ENCODE measurements at regions not wholly inside any gene's neighbourhood (a gene's known extent, or its start where the extent isn't known, plus 50 kb on each side); places are given as distances from the start of the nearest gene placed in this dataset.

DNA sequence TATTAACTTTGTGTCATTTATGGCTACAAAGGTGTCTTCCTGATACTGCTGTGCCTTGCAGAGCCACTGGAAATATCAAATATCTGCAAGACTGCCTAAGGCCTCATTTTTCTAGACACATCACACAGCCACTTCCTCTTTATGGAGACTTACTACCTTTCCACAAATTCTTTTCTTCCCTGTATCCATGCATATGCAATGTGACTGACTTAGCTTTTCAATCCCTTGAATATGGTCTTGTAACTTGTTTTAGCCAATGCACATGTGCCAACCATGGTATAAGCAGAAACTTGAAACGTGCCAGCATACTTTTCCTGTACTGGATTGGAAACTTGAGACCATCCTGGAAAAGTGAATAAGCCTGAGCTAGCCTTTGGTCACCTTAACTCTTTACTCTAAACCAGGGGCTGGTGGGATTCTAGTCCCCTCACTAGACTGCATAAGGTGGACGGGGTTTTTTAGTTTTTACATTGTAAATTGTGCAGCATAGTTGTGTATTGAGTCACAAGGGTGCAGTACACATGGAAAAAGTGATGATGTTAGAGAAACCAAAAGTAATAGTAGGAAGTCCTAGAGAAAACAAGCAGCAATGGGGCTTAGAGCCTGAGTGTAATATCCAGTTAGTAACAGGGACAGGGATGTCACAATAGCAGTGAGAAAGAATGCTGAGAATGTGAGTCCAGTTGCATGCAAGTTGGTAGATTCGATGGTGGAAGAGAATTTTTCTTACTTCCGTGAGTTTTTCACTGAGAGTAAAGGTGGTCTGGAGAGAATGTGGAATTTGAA, 879.5 kb downstream of the SORCS1 start:
- no peaks in the 10 kb centered on the region for H3K36me3 ChIP-seq
- DNase-seq (ENCODE audit: low read depth in 1 of 2, low spot score in 1 of 2): peak in 1 of 2 donors; percentile 62
- H3K4me1 ChIP-seq (ENCODE audit: low read depth): no peaks in the 10 kb centered on the region
- no peaks in the 10 kb centered on the region for H3K9me3 ChIP-seq (ENCODE audit: low read depth)
- H3K27ac ChIP-seq: no peak overlapping the region
- TF ChIP-seq, protein P1, sequence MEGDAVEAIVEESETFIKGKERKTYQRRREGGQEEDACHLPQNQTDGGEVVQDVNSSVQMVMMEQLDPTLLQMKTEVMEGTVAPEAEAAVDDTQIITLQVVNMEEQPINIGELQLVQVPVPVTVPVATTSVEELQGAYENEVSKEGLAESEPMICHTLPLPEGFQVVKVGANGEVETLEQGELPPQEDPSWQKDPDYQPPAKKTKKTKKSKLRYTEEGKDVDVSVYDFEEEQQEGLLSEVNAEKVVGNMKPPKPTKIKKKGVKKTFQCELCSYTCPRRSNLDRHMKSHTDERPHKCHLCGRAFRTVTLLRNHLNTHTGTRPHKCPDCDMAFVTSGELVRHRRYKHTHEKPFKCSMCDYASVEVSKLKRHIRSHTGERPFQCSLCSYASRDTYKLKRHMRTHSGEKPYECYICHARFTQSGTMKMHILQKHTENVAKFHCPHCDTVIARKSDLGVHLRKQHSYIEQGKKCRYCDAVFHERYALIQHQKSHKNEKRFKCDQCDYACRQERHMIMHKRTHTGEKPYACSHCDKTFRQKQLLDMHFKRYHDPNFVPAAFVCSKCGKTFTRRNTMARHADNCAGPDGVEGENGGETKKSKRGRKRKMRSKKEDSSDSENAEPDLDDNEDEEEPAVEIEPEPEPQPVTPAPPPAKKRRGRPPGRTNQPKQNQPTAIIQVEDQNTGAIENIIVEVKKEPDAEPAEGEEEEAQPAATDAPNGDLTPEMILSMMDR (IDR thresholded peaks at IDR 0.05; ENCODE audit: low read depth, low read length): no peak
- H3K4me3 ChIP-seq: no peak overlapping the region
- H3K27me3 ChIP-seq: no peaks in the 10 kb centered on the region

DNA sequence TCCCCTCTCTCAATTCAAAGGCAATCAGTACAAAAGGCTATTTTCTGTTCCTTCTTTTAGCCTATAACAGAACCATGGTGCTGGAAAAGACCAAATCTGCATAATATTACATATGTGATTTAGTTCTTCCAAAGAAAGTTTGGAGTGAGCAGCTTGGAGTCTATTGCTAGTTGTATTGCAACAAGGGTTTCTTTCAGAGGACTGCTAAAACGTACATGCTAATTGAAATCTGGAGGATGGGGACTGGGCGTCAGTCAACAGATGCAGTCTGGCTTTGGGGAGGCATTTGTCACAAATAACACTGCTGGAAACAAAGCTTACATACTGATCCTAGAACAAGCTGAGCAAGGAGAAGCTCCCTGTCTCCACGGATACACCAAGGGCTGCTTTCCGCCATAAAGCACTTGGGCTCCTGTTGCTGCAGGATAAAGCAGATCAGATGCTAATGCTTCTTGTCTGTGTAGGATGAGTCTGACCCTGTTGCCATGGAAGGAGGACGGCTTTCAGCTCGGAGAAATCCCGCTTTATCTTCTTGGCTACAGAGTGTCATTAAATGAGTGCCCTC, 883.5 kb downstream of the SORCS1 start:
- DNase-seq (ENCODE audit: low read depth in 1 of 2, low spot score in 1 of 2): no peak
- H3K27me3 ChIP-seq: no peaks in the 10 kb centered on the region

DNA sequence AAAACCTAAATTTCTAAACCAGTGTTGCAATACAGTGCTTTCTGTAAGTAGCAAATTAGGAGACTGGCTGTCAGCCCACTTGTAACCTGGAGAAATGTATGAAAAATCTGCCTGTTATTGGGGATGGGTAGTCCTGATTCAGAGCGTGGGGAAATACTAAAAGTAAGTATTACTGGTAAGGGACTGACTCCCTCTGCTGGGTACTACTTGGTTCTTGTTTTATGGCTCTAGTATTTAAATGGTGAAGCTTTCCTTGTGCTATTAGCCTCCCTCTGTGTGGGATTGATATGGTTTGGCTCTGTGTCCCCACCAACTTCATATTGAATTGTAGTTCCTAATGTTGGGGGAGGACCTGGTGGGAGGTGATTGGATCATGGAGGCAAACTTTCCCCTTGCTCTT, 886.1 kb downstream of the SORCS1 start:
- Histone ChIP-seq H3K27ac (no peak overlapping the region), H3K4me3 (no peak overlapping the region), H3K36me3 (no peaks in the 10 kb centered on the region), H3K27me3 (no peaks in the 10 kb centered on the region), H3K4me1 (ENCODE audit: low read depth) (no peaks in the 10 kb centered on the region), H3K9me3 (ENCODE audit: low read depth) (no peaks in the 10 kb centered on the region)
- DNase-seq (ENCODE audit: low read depth in 1 of 2, low spot score in 1 of 2): peak; percentile 10 to 27
- TF ChIP-seq, protein P1 (IDR thresholded peaks at IDR 0.05; ENCODE audit: low read depth, low read length): no peak

More for the DNA sequence above, 883.5 kb downstream of the SORCS1 start:
- no peaks in the 10 kb centered on the region for H3K36me3 ChIP-seq
- no peak overlapping the region for H3K4me3 ChIP-seq
- no peaks in the 10 kb centered on the region for H3K4me1 ChIP-seq (ENCODE audit: low read depth)
- TF ChIP-seq, protein P1 (IDR thresholded peaks at IDR 0.05; ENCODE audit: low read depth, low read length): no peak
- no peak overlapping the region for H3K27ac ChIP-seq
- H3K9me3 ChIP-seq (ENCODE audit: low read depth): no peaks in the 10 kb centered on the region

DNA sequence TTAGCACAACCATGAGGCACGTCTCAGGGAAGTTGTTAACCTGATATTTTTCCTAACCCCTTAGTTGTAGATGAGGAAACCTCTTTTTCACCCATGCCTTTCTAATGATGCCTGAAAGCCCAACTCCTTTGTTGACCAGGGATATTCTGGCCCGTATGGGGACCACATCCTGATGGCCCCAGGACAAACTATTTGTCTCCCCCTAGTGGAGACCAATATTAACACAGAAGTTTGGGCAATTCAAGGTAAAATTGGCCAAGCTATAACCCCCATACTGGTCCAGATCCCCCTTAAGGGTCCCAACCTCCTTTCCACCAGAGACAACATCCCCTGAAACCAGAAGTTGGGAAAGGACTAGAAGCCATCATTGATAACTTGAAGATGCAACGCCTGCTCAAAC, 893.3 kb downstream of the SORCS1 start:
- H3K36me3 ChIP-seq: no peaks in the 10 kb centered on the region
- no peaks in the 10 kb centered on the region for H3K27me3 ChIP-seq
- no peaks in the 10 kb centered on the region for H3K9me3 ChIP-seq (ENCODE audit: low read depth)
- no peaks in the 10 kb centered on the region for H3K4me1 ChIP-seq (ENCODE audit: low read depth)
- no peak for DNase-seq (ENCODE audit: low read depth in 1 of 2, low spot score in 1 of 2)
- H3K27ac ChIP-seq: no peak overlapping the region
- no peak overlapping the region for H3K4me3 ChIP-seq
- TF ChIP-seq, protein P1 (IDR thresholded peaks at IDR 0.05; ENCODE audit: low read depth, low read length): no peak

DNA sequence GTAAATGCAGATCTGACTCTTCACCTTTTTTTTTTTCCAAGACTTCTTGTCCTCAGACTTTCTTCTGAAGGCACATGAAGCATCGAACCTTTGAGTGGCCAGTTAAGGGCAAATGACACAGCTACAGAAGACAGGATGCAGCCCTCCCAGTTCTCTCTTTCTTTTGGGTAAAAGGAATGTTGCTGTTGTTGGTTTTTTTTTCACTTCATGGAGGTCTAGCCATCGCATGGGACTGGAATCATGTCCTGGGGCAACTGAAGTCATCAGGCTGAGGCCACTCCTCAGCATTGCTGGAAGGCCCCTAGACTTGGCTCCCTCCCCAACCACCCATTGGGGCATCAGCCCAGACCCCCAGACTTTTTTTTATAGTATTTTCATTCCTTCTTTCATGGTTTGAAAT, 896.5 kb downstream of the SORCS1 start:
- Histone ChIP-seq H3K9me3 (ENCODE audit: low read depth) (no peaks in the 10 kb centered on the region), H3K4me1 (ENCODE audit: low read depth) (no peaks in the 10 kb centered on the region), H3K27me3 (no peaks in the 10 kb centered on the region), H3K36me3 (no peaks in the 10 kb centered on the region), H3K27ac (no peak overlapping the region), H3K4me3 (no peak overlapping the region)
- no peak for DNase-seq (ENCODE audit: low read depth in 1 of 2, low spot score in 1 of 2)
- TF ChIP-seq, protein P1 (IDR thresholded peaks at IDR 0.05; ENCODE audit: low read depth, low read length): no peak
